ENCODE measurements at regions not wholly inside any gene's neighbourhood (a gene's known extent, or its start where the extent isn't known, plus 50 kb on each side); places are given as distances from the start of the nearest gene placed in this dataset.

DNA sequence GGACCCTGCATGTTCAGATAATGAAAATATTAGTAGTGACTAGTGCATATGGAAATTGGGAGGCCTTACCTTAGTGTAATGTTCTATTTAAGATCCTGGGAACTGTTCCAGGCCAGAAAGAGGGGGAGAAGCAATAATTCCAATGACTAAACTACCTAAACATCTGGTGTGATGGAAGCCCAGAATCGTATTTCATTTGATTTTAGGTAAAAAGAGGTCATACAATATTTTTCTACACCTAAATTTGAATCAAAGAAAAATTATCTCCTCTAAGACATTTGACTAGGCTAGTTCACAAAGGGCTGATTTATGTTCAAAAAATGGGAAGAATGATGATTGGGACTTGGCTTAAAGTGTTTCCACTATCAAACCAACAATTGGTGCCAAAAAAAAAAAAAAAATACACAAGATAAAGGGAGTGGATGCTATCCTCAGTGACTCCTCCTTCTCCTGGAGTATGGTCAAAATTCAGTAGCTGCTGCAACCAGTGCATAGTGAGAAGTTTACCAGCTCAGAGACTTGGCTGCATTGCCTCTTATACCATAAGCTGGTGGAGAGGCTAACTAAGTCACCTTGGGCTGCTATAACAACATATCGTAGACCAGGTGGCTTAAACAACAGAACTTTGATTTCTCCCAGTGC, 1038.3 kb upstream of the ACVR2A start:
- DNase-seq (no peak), ATAC-seq (ENCODE audit: poor library complexity) (no peak)
- Mint-ChIP-seq H3K4me3 (no peak overlapping the region), H3K27ac (no peak overlapping the region), H3K36me3 (ENCODE audit: low read depth) (no peaks in the 10 kb centered on the region), H3K27me3 (no peaks in the 10 kb centered on the region), H3K4me1 (ENCODE audit: low read depth) (no peaks in the 10 kb centered on the region), H3K9me3 (peaks cover 3% of the 10 kb centered on the region)
- no peaks in the 10 kb centered on the region for H3K36me3 ChIP-seq (ENCODE audit: insufficient read depth, low read length)
- H3K27me3 ChIP-seq (ENCODE audit: control insufficient read depth in 1 of 2, insufficient read depth in 2 of 2, low read length in 2 of 2), result no peaks in the 10 kb centered on the region
- TF ChIP-seq, protein P1, sequence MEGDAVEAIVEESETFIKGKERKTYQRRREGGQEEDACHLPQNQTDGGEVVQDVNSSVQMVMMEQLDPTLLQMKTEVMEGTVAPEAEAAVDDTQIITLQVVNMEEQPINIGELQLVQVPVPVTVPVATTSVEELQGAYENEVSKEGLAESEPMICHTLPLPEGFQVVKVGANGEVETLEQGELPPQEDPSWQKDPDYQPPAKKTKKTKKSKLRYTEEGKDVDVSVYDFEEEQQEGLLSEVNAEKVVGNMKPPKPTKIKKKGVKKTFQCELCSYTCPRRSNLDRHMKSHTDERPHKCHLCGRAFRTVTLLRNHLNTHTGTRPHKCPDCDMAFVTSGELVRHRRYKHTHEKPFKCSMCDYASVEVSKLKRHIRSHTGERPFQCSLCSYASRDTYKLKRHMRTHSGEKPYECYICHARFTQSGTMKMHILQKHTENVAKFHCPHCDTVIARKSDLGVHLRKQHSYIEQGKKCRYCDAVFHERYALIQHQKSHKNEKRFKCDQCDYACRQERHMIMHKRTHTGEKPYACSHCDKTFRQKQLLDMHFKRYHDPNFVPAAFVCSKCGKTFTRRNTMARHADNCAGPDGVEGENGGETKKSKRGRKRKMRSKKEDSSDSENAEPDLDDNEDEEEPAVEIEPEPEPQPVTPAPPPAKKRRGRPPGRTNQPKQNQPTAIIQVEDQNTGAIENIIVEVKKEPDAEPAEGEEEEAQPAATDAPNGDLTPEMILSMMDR (IDR thresholded peaks at IDR 0.05), result no peak
- ChIA-PET CTCF (no interaction called here), POLR2A (no interaction called here)
- intact Hi-C loops (cut with DNase I, micrococcal nuclease), result no loop called here
- H3K9me3 ChIP-seq (ENCODE audit: control insufficient read depth in 1 of 2, insufficient read depth in 1 of 2, low read length in 2 of 2), result peaks cover 0 to 6% of the 10 kb centered on the region in 2 experiments
- H3K4me1 ChIP-seq (ENCODE audit: insufficient read depth, low read length), result no peaks in the 10 kb centered on the region
- no peak overlapping the region for H3K4me3 ChIP-seq (ENCODE audit: low read length)
- no peak overlapping the region for H3K27ac ChIP-seq (ENCODE audit: low read depth in 1 of 2, low read length in 2 of 2)

- no peak overlapping the region for H3K27ac ChIP-seq (ENCODE audit: low read depth in 1 of 2, low read length in 2 of 2)
- Mint-ChIP-seq H3K36me3 (ENCODE audit: low read depth) (no peaks in the 10 kb centered on the region), H3K4me1 (ENCODE audit: low read depth) (no peaks in the 10 kb centered on the region), H3K4me3 (no peak overlapping the region), H3K27me3 (no peaks in the 10 kb centered on the region), H3K9me3 (no peaks in the 10 kb centered on the region), H3K27ac (no peak overlapping the region)
- ChIA-PET CTCF (no interaction called here), POLR2A (no interaction called here)
- H3K4me3 ChIP-seq (ENCODE audit: low read length), result no peak overlapping the region
- intact Hi-C loops (cut with DNase I, micrococcal nuclease), result no loop called here
- H3K27me3 ChIP-seq (ENCODE audit: control insufficient read depth in 1 of 2, insufficient read depth in 2 of 2, low read length in 2 of 2), result no peaks in the 10 kb centered on the region
- DNase-seq (no peak), ATAC-seq (ENCODE audit: poor library complexity) (no peak)
- H3K36me3 ChIP-seq (ENCODE audit: insufficient read depth, low read length), result no peaks in the 10 kb centered on the region
- TF ChIP-seq, protein P1 (IDR thresholded peaks at IDR 0.05), result no peak
- no peaks in the 10 kb centered on the region for H3K4me1 ChIP-seq (ENCODE audit: insufficient read depth, low read length)
- peaks cover 0 to 6% of the 10 kb centered on the region in 2 experiments for H3K9me3 ChIP-seq (ENCODE audit: control insufficient read depth in 1 of 2, insufficient read depth in 1 of 2, low read length in 2 of 2)
Observed at GRCh38 chr2:146804288-146804687, 1040.5 kb upstream of the ACVR2A start.

GRCh38 chr2:146801886-146802285, 1042.9 kb upstream of the ACVR2A start:
- no peaks in the 10 kb centered on the region for H3K4me1 Mint-ChIP-seq (ENCODE audit: low read depth)
- intact Hi-C loops (cut with DNase I, micrococcal nuclease), result no loop called here

More at GRCh38 chr2:146801886-146802285, 1042.9 kb upstream of the ACVR2A start:
- H3K4me3 ChIP-seq (ENCODE audit: low read length), result no peak overlapping the region
- TF ChIP-seq, protein P1 (IDR thresholded peaks at IDR 0.05), result no peak
- no peaks in the 10 kb centered on the region for H3K9me3 Mint-ChIP-seq
- no peaks in the 10 kb centered on the region for H3K36me3 ChIP-seq (ENCODE audit: insufficient read depth, low read length)
- DNase-seq (no peak), ATAC-seq (ENCODE audit: poor library complexity) (no peak)
- H3K36me3 Mint-ChIP-seq (ENCODE audit: low read depth), result no peaks in the 10 kb centered on the region
- H3K4me3 Mint-ChIP-seq, result no peak overlapping the region
- ChIA-PET CTCF (no interaction called here), POLR2A (no interaction called here)
- H3K27ac ChIP-seq (ENCODE audit: low read depth in 1 of 2, low read length in 2 of 2), result no peak overlapping the region
- no peak overlapping the region for H3K27ac Mint-ChIP-seq
- H3K27me3 Mint-ChIP-seq, result no peaks in the 10 kb centered on the region
- H3K4me1 ChIP-seq (ENCODE audit: insufficient read depth, low read length), result no peaks in the 10 kb centered on the region
- H3K9me3 ChIP-seq (ENCODE audit: control insufficient read depth in 1 of 2, insufficient read depth in 1 of 2, low read length in 2 of 2), result no peaks in the 10 kb centered on the region
- no peaks in the 10 kb centered on the region for H3K27me3 ChIP-seq (ENCODE audit: control insufficient read depth in 1 of 2, insufficient read depth in 2 of 2, low read length in 2 of 2)
